ENCODE measurements at regions not wholly inside any gene's neighbourhood (a gene's known extent, or its start where the extent isn't known, plus 50 kb on each side); places are given as distances from the start of the nearest gene placed in this dataset.

DNA sequence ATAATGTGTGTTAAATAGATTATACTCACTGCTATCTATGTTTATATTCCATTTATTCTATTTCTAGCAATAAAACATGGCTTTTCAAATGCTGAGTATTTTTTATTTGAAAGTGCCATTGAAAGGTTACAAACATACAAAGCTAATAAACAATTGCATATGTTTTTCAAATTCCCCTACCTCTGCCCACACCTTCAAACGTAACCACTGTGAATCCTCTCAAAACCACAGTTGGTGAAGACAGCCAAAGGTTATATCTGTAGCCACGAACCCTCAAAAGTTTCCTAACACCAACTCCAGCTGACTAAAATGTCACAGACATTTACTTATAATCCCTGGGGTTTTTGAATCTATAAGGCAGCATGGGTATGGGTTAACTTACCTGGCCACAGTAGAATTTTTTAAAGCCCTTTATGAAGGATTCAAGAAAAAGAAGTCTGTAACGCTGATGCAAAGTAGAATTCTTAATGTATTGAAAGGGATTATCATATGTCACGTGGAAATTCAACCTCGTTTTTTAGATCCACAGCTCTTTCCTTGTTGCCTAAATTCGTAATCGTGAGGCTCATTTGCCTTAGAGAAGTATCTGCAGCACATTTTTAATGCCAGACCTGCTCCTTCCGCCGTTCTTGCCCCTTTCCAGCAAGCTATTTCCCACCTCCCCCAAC, 122.5 kb upstream of the ZC3H12C start:
- H2AFZ ChIP-seq = no peak overlapping the region
- no peak overlapping the region for H3K27ac ChIP-seq
- H3K4me2 ChIP-seq = no peak overlapping the region
- no peaks in the 10 kb centered on the region for H3K9me2 ChIP-seq (replicated peaks; ENCODE audit: insufficient read depth)
- H3K79me2 ChIP-seq = no peaks in the 10 kb centered on the region
- no peaks in the 10 kb centered on the region for H4K20me1 ChIP-seq (ENCODE audit: insufficient read depth, poor library complexity, severe bottlenecking)
- H3K4me1 ChIP-seq (ENCODE audit: insufficient read depth) = no peaks in the 10 kb centered on the region
- TF ChIP-seq, protein P1, sequence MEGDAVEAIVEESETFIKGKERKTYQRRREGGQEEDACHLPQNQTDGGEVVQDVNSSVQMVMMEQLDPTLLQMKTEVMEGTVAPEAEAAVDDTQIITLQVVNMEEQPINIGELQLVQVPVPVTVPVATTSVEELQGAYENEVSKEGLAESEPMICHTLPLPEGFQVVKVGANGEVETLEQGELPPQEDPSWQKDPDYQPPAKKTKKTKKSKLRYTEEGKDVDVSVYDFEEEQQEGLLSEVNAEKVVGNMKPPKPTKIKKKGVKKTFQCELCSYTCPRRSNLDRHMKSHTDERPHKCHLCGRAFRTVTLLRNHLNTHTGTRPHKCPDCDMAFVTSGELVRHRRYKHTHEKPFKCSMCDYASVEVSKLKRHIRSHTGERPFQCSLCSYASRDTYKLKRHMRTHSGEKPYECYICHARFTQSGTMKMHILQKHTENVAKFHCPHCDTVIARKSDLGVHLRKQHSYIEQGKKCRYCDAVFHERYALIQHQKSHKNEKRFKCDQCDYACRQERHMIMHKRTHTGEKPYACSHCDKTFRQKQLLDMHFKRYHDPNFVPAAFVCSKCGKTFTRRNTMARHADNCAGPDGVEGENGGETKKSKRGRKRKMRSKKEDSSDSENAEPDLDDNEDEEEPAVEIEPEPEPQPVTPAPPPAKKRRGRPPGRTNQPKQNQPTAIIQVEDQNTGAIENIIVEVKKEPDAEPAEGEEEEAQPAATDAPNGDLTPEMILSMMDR (IDR thresholded peaks at IDR 0.05; ENCODE audit: poor library complexity) = no peak
- no peak for TF ChIP-seq EZH2phosphoT487 (IDR thresholded peaks at IDR 0.05; ENCODE audit: low read depth, severe bottlenecking, unreplicated experiment)
- TF ChIP-seq EZH2 (IDR thresholded peaks at IDR 0.05; ENCODE audit: borderline replicate concordance) = no peak
- H3K36me3 ChIP-seq (replicated peaks; ENCODE audit: insufficient read depth, low read depth) = no peaks in the 10 kb centered on the region
- no peaks in the 10 kb centered on the region for H3K9me3 ChIP-seq (ENCODE audit: low read depth)
- H3K27me3 ChIP-seq = no peaks in the 10 kb centered on the region
- no peak for DNase-seq (ENCODE audit: low spot score)
- 91% methylated on average over 9 of the region's 9 CpGs for WGBS (ENCODE audit: low lambda C conversion rate, missing lambda C conversion rate)
- no peak overlapping the region for H3K4me3 ChIP-seq

GRCh38 chr11:109971184-109971523, 122.0 kb upstream of the ZC3H12C start:
- Histone ChIP-seq H3K4me1 (ENCODE audit: insufficient read depth) (no peaks in the 10 kb centered on the region), H2AFZ (no peak overlapping the region), H3K9me3 (ENCODE audit: low read depth) (no peaks in the 10 kb centered on the region), H3K4me3 (no peak overlapping the region), H3K36me3 (replicated peaks; ENCODE audit: insufficient read depth, low read depth) (no peaks in the 10 kb centered on the region), H3K27ac (no peak overlapping the region), H4K20me1 (ENCODE audit: insufficient read depth, poor library complexity, severe bottlenecking) (no peaks in the 10 kb centered on the region), H3K4me2 (no peak overlapping the region), H3K79me2 (no peaks in the 10 kb centered on the region), H3K27me3 (no peaks in the 10 kb centered on the region), H3K9me2 (replicated peaks; ENCODE audit: insufficient read depth) (no peaks in the 10 kb centered on the region)
- WGBS (ENCODE audit: low lambda C conversion rate, missing lambda C conversion rate) = 95% methylated on average over 2 of the region's 2 CpGs
- DNase-seq (ENCODE audit: low spot score) = no peak
- TF ChIP-seq EZH2 (IDR thresholded peaks at IDR 0.05; ENCODE audit: borderline replicate concordance) (no peak), EZH2phosphoT487 (IDR thresholded peaks at IDR 0.05; ENCODE audit: low read depth, severe bottlenecking, unreplicated experiment) (no peak)
- TF ChIP-seq, protein P1 (IDR thresholded peaks at IDR 0.05; ENCODE audit: poor library complexity) = no peak

DNA sequence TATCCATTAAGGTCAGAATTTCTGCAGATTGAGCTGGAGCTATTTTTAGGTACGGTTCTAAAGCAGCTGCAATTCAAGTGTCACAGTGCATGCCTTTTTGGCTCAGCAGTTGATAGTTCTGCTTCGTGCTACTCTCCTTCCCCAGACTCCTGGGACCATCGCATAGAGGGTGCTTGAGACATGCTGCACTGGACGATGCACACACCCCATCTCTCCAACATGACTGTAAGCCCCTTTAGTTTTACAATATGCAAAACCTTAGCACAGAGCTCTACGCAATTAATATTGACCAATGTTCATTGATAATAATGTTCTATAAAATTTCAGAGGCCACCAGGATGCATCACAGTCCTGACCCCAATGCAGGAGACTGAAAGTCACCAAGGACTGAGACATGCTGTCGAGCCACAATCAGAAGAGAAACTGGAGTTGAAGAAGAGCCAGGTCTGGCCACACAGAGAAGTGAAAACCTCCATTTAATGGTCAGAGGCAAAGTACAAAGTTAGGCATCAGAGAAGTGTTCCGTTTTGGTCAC, 120.9 kb upstream of the ZC3H12C start:
- H3K27me3 ChIP-seq = no peaks in the 10 kb centered on the region
- no peaks in the 10 kb centered on the region for H3K4me1 ChIP-seq (ENCODE audit: insufficient read depth)
- no peaks in the 10 kb centered on the region for H3K36me3 ChIP-seq (replicated peaks; ENCODE audit: insufficient read depth, low read depth)
- no peak overlapping the region for H3K4me3 ChIP-seq
- DNase-seq (ENCODE audit: low spot score) = no peak
- no peak overlapping the region for H3K27ac ChIP-seq
- H4K20me1 ChIP-seq (ENCODE audit: insufficient read depth, poor library complexity, severe bottlenecking) = no peaks in the 10 kb centered on the region
- no peak overlapping the region for H3K4me2 ChIP-seq
- 93% methylated on average over 7 of the region's 7 CpGs for WGBS (ENCODE audit: low lambda C conversion rate, missing lambda C conversion rate)
- H2AFZ ChIP-seq = no peak overlapping the region
- TF ChIP-seq, protein P1 (IDR thresholded peaks at IDR 0.05; ENCODE audit: poor library complexity) = no peak
- TF ChIP-seq EZH2 (IDR thresholded peaks at IDR 0.05; ENCODE audit: borderline replicate concordance) (no peak), EZH2phosphoT487 (IDR thresholded peaks at IDR 0.05; ENCODE audit: low read depth, severe bottlenecking, unreplicated experiment) (no peak)
- no peaks in the 10 kb centered on the region for H3K79me2 ChIP-seq
- no peaks in the 10 kb centered on the region for H3K9me2 ChIP-seq (replicated peaks; ENCODE audit: insufficient read depth)
- H3K9me3 ChIP-seq (ENCODE audit: low read depth) = no peaks in the 10 kb centered on the region
